Panc1 (cell line): ENCODE measurements at regions not wholly inside any gene's neighbourhood (a gene's known extent, or its start where the extent isn't known, plus 50 kb on each side); places are given as distances from the start of the nearest gene placed in this dataset.

Experiments
- CTCF ChIP-seq: fragments of 450-650 bp; IDR thresholded peaks from 2 replicates; pipeline ENCODE4 v1.5.1; 2017; ENCODE audit warnings: mild to moderate bottlenecking
- POLR2AphosphoS5 ChIP-seq: IDR thresholded peaks from 2 replicates; pipeline ENCODE4 v1.6.1; 2012; ENCODE audit warnings: mild to moderate bottlenecking, low read depth, low read length, moderate library complexity
- TF ChIP-seq, protein P1 (sequence below), 2 experiments: IDR thresholded peaks; 2 replicates each; pipeline ENCODE4 v1.6.1; 2011 to 2012; ENCODE audit warnings: low read depth in 2 of 2, control low read depth in 1 of 2, low read length in 1 of 2, mild to moderate bottlenecking in 1 of 2, moderate library complexity in 1 of 2; ENCODE audit not compliant: insufficient read depth in 1 of 2

DNA sequence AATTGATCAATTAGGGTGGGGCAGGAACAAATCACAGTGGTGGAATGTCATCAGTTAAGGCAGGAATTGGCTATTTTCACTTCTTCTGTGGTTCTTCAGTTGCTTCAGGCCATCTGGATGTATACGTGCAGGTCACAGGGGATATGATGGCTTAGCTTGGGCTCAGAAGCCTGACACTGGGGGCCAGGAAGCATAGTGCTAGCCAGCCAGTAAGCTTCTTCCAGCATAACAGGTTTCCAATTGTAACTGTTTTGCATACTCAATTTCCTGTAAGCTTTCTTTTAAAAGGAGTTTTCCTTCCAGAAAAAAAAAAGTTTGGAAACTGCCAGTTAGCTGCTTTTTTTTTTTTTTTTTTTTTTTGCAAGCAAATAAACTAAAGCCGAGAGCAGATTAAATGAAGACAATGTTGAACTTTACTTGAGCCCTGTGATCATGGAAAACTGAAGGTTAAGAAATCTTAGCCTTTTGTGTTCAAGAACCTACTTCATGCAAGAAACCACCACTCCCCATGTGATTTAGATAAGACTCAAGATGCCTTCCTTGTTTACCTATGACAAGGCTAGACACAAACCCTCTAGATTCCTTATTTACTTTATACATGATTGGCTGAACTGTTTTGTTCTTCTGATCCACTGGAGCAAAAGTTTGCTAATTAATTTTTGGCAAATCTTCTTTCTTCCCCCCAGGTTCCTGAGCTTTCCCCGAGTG lies 126.9 kb upstream of the LINC00305 start:
- TF ChIP-seq POLR2AphosphoS5 (no peak), CTCF (no peak)
- TF ChIP-seq, protein P1, sequence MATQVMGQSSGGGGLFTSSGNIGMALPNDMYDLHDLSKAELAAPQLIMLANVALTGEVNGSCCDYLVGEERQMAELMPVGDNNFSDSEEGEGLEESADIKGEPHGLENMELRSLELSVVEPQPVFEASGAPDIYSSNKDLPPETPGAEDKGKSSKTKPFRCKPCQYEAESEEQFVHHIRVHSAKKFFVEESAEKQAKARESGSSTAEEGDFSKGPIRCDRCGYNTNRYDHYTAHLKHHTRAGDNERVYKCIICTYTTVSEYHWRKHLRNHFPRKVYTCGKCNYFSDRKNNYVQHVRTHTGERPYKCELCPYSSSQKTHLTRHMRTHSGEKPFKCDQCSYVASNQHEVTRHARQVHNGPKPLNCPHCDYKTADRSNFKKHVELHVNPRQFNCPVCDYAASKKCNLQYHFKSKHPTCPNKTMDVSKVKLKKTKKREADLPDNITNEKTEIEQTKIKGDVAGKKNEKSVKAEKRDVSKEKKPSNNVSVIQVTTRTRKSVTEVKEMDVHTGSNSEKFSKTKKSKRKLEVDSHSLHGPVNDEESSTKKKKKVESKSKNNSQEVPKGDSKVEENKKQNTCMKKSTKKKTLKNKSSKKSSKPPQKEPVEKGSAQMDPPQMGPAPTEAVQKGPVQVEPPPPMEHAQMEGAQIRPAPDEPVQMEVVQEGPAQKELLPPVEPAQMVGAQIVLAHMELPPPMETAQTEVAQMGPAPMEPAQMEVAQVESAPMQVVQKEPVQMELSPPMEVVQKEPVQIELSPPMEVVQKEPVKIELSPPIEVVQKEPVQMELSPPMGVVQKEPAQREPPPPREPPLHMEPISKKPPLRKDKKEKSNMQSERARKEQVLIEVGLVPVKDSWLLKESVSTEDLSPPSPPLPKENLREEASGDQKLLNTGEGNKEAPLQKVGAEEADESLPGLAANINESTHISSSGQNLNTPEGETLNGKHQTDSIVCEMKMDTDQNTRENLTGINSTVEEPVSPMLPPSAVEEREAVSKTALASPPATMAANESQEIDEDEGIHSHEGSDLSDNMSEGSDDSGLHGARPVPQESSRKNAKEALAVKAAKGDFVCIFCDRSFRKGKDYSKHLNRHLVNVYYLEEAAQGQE (IDR thresholded peaks at IDR 0.05; ENCODE audit: insufficient read depth in 1 of 2, low read depth in 2 of 2, low read length in 1 of 2), result no peak
